Activated T-cell treated with anti-CD3 and anti-CD28 coated beads, Interleukin-2, amount 50 U/mL, for 24 hours (primary cell): ENCODE measurements at regions not wholly inside any gene's neighbourhood (a gene's known extent, or its start where the extent isn't known, plus 50 kb on each side); places are given as distances from the start of the nearest gene placed in this dataset.

ENCODE experiments used
- DNase-seq: peaks from one replicate; pipeline ENCODE4 v3.0.0-alpha.2; 2020
- H3K27ac Mint-ChIP-seq: 2 replicates; pipeline ENCODE4 v1.8.0; 2020; ENCODE audit warnings: mild to moderate bottlenecking, mixed read lengths
- H3K27me3 Mint-ChIP-seq: 2 replicates; pipeline ENCODE4 v1.8.0; 2020; ENCODE audit warnings: mixed read lengths
- H3K36me3 Mint-ChIP-seq: 2 replicates; pipeline ENCODE4 v1.8.0; 2020; ENCODE audit warnings: low read depth, mixed read lengths
- H3K4me1 Mint-ChIP-seq: 2 replicates; pipeline ENCODE4 v1.8.0; 2020; ENCODE audit warnings: low read depth, mixed read lengths
- H3K4me3 Mint-ChIP-seq: 2 replicates; pipeline ENCODE4 v1.8.0; 2020; ENCODE audit warnings: mild to moderate bottlenecking, moderate library complexity, mixed read lengths
- H3K9me3 Mint-ChIP-seq: 2 replicates; pipeline ENCODE4 v1.8.0; 2020; ENCODE audit warnings: mixed read lengths

DNA sequence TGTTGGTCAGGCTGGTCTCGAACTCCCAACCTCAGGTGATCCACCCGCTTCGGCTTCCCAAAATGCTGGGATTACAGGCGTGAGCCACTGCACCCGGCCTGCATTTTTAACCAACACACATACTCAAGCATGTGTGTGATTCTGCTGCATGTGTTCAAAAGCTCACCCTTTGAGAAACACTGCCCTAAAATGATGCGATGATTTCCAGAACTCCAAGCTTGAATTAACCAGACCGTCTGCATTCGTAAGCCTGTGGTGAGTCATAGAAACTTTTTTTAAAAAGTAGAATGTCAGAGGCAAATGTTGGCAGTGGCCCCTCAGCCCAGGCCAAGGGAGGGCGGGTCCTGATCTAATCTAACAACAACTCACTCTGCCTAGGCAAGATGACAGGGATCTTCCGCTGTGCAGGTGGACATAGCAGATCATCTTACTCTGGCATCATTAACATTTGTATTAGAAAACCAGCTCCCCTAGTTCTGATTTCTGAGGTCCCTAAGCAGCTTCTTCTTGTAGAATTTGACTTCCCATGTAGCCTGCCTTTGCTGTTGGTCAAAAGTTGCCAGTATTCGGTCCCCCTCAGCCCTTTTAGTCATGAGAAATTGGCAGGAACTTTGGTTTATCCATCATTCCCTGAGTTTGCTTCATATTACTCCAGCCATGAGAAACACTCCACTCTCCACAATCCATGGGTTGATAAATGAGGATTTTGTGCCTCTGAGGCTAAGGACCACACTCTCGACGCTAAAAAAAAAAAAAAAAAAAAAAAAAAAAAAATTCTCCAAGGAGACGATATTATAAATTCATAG is 190.4 kb downstream of the SKIDA1 start:
- no peaks in the 10 kb centered on the region for H3K4me1 Mint-ChIP-seq
- H3K4me3 Mint-ChIP-seq: no peak overlapping the region
- no peak overlapping the region for H3K27ac Mint-ChIP-seq
- no peaks in the 10 kb centered on the region for H3K9me3 Mint-ChIP-seq
- peaks cover 3% of the 10 kb centered on the region for H3K27me3 Mint-ChIP-seq
- no peaks in the 10 kb centered on the region for H3K36me3 Mint-ChIP-seq
- DNase-seq: no peak

DNA sequence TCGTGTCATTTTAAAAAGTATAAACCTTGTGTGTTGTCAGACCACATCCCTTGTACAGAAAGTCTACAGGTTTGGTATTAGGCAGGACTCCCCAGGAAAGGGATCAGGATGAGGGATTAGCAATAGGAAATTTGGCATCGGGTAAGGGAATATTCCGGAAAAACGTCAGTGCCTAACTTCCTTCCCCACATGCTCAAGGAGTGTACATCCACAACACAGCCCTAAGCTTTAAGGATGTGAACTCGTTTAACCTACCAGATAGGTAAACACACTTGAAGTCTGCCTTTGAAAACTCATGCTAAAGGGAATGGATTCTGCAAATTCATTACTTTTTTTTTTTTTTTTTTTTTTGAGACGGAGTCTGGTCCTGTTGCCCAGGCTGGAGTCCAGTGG is 194.9 kb downstream of the SKIDA1 start:
- Mint-ChIP-seq H3K4me1 (no peaks in the 10 kb centered on the region), H3K36me3 (no peaks in the 10 kb centered on the region), H3K27ac (no peak overlapping the region), H3K27me3 (peaks cover 6% of the 10 kb centered on the region), H3K4me3 (no peak overlapping the region), H3K9me3 (no peaks in the 10 kb centered on the region)
- no peak for DNase-seq

DNA sequence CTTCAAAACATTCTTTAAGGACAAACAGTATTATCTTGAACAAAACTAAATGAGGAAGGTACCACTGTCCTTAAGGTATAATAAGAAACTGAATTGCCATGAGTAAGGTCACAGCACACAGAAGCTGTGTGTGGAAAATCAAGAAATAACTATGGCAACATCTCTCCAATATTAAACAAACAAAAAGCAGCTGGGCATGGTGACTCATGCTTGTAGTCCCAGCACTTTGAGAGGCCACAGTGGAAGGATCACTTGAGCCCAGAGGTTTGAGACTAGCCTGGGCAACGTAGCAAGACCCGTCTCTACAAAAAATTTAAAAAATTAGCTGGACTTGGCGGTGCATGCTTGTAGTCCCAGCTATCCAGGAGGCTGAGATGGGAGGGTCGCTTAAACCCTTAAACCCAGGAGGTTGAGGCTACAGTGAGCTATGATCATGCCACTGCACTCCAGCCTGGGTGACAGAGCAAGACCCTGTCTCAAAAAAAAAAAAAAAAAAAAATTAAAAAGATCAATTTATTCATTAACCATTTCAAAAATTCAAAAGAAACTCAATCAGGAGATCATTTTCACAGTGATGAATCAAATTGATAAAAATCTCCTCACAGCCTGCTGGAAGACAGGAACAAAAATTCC is 195.4 kb downstream of the SKIDA1 start:
- no peak overlapping the region for H3K27ac Mint-ChIP-seq
- no peaks in the 10 kb centered on the region for H3K36me3 Mint-ChIP-seq
- no peaks in the 10 kb centered on the region for H3K4me1 Mint-ChIP-seq
- peaks cover 6% of the 10 kb centered on the region for H3K27me3 Mint-ChIP-seq
- H3K4me3 Mint-ChIP-seq: no peak overlapping the region
- no peak for DNase-seq
- no peaks in the 10 kb centered on the region for H3K9me3 Mint-ChIP-seq

DNA sequence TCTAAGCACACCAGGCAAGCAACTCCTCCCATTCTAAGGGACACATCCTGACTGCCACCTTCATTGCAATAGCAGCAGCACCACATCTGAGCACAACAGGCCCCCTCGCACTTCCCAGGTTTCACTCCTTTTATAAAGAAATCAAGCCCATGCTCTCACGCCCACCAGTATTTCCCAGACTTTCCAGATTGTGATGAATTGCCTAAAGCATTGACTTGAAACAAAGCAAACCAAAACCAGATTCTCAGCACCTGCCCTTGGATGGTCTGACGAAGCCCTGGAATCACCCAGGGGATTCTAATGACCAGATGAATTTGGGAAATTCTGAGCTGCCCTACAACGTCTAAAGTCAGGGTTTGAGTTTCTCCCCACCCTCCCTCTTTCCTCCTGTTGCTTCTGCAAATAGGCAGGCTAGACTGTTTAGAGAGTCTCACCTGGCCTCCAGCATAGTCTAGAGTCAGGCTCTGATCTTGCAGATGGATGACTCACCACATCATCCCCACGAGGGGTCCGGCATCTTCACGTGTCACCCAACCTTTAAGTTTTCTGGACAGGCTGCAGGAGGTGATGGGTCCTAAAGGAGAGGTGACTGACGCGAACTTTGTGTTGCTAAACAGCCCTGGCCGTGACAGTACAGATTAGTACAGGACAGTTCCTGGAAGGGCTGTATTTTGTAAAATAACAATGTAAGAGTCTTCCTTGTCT is 198.0 kb downstream of the SKIDA1 start:
- H3K9me3 Mint-ChIP-seq: no peaks in the 10 kb centered on the region
- H3K4me1 Mint-ChIP-seq: no peaks in the 10 kb centered on the region
- no peak for DNase-seq
- H3K36me3 Mint-ChIP-seq: no peaks in the 10 kb centered on the region
- no peak overlapping the region for H3K27ac Mint-ChIP-seq
- H3K27me3 Mint-ChIP-seq: peaks cover 6% of the 10 kb centered on the region
- H3K4me3 Mint-ChIP-seq: no peak overlapping the region

DNA sequence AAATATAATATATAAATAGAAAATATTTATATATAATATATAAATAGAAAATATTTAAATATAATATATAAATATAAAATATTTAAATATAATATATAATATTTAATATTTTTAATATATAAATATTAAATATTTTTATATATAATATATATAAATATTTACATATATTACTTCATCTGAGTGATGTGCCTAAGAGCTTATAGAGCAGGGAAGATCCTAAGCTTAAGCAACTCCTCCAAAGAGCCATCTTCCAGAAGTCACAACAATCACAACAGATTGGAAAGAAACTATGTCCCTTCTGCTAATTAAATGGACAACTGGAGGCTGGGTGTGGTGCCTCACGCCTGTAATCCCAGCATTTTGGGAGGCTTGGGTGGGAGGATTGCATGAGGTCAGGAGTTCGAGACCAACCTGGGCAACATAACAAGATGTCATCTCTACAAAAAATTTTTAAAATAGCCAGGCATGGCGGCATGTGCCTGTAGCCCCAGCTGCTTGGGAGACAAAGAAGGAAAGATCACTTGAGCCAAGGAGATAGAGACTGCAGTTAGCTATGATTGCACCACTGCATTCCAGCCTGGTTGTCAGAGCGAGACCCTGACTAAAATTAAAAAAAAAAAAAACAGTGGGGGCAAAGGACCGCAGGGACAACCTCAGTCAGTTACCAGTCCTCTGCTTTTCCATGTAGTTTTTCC is 198.7 kb downstream of the SKIDA1 start:
- DNase-seq: no peak
- Mint-ChIP-seq H3K4me3 (no peak overlapping the region), H3K4me1 (no peaks in the 10 kb centered on the region), H3K27ac (no peak overlapping the region), H3K9me3 (peaks cover 2% of the 10 kb centered on the region), H3K36me3 (no peaks in the 10 kb centered on the region), H3K27me3 (peaks cover 6% of the 10 kb centered on the region)

DNA sequence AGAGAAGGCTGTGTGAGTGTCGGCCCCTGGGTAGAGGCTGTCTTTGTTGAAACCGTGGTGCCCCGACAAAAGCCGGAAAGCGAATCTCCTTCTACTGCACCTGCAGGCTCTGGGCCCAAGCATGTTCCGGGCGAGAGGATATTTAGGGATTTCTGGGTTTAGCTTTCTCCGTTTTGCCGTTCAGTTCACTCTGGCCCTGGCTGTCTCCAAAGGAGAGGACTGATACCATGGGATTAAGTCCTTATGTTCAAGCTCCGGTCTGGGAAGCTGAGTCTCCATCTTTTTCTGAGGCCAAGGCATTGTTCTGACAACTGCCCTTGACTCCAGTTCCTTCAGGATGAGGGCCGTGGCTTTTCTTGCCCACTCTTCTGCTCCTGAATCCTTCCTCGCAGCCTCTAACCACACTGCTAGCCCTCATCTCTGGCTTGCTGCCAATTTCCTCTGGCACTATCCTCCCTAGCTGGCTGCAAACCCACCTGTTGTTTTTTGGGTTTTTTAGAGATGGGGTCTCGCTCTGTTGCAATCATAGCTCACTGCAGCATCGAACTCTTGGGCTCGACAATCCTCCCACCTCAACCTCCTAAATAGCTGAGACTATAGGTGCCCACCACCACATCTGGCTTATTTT is 206.8 kb downstream of the SKIDA1 start:
- H3K4me1 Mint-ChIP-seq: no peaks in the 10 kb centered on the region
- no peak overlapping the region for H3K27ac Mint-ChIP-seq
- H3K4me3 Mint-ChIP-seq: no peak overlapping the region
- DNase-seq: no peak
- no peaks in the 10 kb centered on the region for H3K36me3 Mint-ChIP-seq
- peaks cover 2% of the 10 kb centered on the region for H3K9me3 Mint-ChIP-seq
- H3K27me3 Mint-ChIP-seq: no peaks in the 10 kb centered on the region

DNA sequence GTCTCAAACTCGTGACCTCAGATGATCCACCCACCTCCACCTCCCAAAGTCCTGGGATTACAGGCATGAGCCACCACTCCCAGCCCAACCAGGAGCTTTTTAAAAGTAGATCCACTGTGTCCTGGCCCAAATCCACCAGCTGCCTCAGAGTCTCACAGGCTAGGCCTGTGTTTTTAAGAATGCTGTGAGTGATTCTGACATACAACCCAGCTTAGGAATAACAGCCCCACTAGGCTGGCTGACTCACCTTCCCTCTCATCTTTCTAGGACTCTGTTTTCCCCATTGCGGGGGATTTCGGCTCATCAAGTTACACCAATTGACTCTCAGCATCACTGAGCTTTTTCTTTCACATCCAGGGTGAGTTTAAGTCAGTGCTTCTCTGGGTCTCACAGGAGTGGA is 207.6 kb downstream of the SKIDA1 start:
- Mint-ChIP-seq H3K4me1 (no peaks in the 10 kb centered on the region), H3K27ac (no peak overlapping the region), H3K27me3 (no peaks in the 10 kb centered on the region), H3K4me3 (no peak overlapping the region), H3K36me3 (no peaks in the 10 kb centered on the region), H3K9me3 (peaks cover 2% of the 10 kb centered on the region)
- DNase-seq: no peak

DNA sequence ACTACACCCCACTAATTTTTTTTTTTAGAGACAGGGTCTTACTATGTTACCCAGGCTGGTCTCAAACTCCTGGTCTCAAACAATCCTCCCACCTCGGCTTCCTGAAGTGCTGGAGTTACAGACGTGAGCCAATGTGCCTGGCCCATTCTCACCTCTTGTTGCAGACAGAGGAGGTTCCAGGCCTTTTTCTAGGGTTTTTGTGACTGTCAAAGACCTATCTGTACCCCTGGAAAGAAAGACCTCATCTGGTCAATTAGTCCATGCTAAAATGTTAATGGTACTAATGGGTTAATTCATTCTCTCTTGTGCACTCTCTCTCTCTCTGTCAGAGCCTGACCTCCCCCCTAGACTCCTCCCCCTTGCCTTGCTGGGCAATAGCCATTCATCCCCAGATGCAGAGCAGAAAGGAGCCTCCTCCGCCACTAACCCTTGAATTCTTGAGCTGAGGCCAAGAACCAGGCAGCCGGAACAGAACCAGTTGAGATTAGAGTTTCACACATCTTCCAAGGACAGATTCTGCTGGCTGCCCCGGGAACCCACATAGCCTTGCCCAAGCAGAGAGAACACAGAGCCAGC is 209.7 kb downstream of the SKIDA1 start:
- no peak for DNase-seq
- Mint-ChIP-seq H3K9me3 (no peaks in the 10 kb centered on the region), H3K36me3 (no peaks in the 10 kb centered on the region), H3K4me3 (no peak overlapping the region), H3K4me1 (no peaks in the 10 kb centered on the region), H3K27me3 (no peaks in the 10 kb centered on the region), H3K27ac (no peak overlapping the region)

DNA sequence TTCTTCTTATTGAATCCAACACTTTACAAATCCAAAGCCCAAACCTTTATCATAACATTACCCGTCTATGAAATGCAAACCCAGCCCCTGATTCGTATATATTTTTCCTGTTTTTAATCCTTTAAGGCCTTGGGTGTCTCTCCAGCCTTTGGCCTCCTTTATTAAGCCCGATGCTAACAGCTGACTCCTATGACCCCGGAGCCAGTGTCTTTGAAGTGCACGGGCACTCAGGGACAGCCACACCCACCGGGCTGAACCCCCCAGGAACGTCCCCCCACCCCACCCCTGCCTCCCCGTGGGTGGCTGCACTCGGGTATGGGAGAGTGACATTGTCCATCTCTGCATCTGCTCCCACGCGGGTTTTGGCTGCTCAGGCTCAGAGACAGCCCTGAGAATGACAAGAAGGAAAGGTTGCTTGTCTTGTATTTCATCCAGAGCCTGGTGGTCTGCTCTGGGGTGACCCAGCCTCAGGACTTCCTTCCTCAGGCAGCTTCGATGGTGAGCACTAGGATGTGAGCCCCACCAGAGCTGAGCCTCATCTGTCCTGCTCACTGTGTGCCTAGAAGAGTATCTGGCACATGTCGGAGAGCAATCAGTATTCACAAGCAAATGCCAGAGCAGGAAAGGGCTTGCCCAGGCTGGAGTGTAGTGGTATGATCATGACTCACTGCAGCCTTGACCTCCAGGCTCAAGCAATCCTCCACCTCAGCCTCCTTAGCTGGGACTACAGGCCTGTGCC is 210.4 kb downstream of the SKIDA1 start:
- no peak for DNase-seq
- H3K4me1 Mint-ChIP-seq: no peaks in the 10 kb centered on the region
- H3K4me3 Mint-ChIP-seq: no peak overlapping the region
- no peaks in the 10 kb centered on the region for H3K36me3 Mint-ChIP-seq
- H3K27me3 Mint-ChIP-seq: no peaks in the 10 kb centered on the region
- no peak overlapping the region for H3K27ac Mint-ChIP-seq
- H3K9me3 Mint-ChIP-seq: no peaks in the 10 kb centered on the region

DNA sequence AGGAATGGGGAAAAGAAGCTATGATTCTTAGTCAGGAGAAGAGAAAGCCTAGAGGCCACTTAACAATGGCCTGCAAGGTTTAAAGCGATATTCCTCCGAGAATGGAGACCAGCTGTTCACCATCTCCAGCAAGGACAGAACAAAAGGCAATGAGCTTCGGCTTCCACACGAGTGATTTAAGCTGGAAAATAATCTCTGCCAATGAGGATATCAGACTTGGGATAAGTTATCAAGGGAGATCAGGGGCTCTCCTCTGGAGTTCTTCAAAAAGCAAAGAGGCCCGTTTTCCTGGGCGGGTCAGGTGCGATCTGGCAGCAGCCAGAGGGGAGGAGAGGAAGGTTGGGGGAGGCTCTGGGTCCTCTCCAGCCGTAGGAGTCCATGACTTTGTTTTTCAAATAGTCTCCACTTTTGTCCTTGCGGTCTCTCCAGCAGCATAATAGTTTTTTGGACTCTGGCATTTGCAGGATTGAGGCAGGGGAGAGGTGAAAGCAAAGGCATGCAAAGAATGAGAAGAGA is 211.3 kb downstream of the SKIDA1 start:
- no peak overlapping the region for H3K4me3 Mint-ChIP-seq
- H3K9me3 Mint-ChIP-seq: no peaks in the 10 kb centered on the region
- H3K27ac Mint-ChIP-seq: no peak overlapping the region

DNA sequence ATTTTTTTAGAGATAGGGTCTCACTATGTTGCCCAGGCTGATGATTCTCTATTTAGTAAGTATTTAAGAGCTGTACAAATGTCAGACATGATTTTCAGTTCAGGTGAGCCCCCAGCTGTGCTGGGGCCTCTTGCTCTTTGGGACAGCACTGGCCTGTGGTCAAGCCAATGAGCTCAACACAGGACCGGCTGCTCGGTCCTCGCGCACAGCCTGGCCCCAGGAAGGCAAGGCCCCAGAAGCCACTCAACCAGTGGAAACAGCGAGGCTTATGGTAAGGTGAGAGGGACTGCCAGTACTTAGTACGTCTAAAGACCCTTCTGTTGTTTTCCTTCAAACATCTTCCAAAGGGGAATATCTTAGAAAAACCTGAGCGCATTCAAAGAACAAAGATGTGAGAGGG is 211.8 kb downstream of the SKIDA1 start:
- Mint-ChIP-seq H3K27me3 (no peaks in the 10 kb centered on the region), H3K9me3 (no peaks in the 10 kb centered on the region), H3K4me1 (no peaks in the 10 kb centered on the region), H3K36me3 (no peaks in the 10 kb centered on the region), H3K27ac (no peak overlapping the region), H3K4me3 (no peak overlapping the region)
- DNase-seq: no peak

More for the DNA sequence above, 211.3 kb downstream of the SKIDA1 start:
- Mint-ChIP-seq H3K36me3 (no peaks in the 10 kb centered on the region), H3K4me1 (no peaks in the 10 kb centered on the region), H3K27me3 (no peaks in the 10 kb centered on the region)
- no peak for DNase-seq

DNA sequence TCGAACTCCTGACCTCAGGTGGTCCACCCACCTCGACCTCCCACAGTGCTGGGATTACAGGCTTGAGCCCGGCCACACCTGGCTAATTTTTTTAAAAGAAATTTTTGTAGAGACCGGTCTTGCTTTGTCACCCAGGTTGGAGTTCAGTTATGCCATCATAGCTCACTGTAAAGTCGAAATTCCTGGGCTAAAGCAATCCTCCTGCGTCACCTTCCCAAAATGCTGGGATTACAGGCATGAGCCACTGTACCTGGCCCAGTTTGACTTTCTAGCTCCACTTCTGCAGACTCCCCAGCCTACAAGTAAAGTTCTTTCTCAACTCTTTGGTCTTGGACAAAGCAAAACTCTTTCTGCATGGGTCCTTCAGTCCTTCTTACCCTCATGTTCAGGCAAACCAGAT is 214.1 kb downstream of the SKIDA1 start:
- Mint-ChIP-seq H3K4me1 (no peaks in the 10 kb centered on the region), H3K27ac (no peak overlapping the region), H3K4me3 (no peak overlapping the region), H3K27me3 (no peaks in the 10 kb centered on the region), H3K36me3 (no peaks in the 10 kb centered on the region), H3K9me3 (no peaks in the 10 kb centered on the region)
- DNase-seq: no peak

DNA sequence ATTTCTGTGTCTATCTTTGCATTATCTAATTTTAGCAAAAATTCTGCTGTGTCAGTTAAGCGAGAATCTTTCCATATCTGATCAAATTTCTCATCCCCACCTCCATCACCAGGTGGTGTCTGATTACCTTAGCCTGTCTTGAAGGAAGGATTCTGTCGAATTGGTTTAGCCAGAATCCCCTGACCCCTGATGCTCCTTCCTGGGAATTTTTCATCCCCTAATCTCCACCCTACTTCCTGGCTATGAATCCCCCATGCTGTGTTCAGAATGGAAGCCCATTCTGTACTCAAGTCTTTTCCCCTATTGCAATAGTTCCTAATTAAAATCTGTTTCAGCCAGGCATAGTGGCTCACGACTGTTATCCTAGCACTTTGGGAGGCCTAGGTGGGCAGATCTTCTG is 216.1 kb downstream of the SKIDA1 start:
- Mint-ChIP-seq H3K27me3 (no peaks in the 10 kb centered on the region), H3K4me1 (no peaks in the 10 kb centered on the region), H3K36me3 (no peaks in the 10 kb centered on the region), H3K9me3 (no peaks in the 10 kb centered on the region), H3K4me3 (no peak overlapping the region), H3K27ac (no peak overlapping the region)
- DNase-seq: no peak
